Keratinocyte (primary cell): ENCODE measurements at regions not wholly inside any gene's neighbourhood (a gene's known extent, or its start where the extent isn't known, plus 50 kb on each side); places are given as distances from the start of the nearest gene placed in this dataset.

Source experiments
- DNase-seq: peaks from one replicate; pipeline ENCODE4 v3.0.0-alpha.2; 2011; ENCODE audit warnings: low read depth, missing footprints, low spot score
- FAIRE-seq: peaks from 2 replicates; lab custom pipeline; 2011; peaks lifted over from hg19 to GRCh38; lab: Jason Lieb, UNC
- H2AFZ ChIP-seq: 2 replicates; pipeline ENCODE4 v1.6.0; 2012; ENCODE audit warnings: low read length, control low read depth, inconsistent platforms; ENCODE audit not compliant: control insufficient read depth
- H3K27ac ChIP-seq: 2 replicates; pipeline ENCODE4 v1.5.1; 2011; ENCODE audit warnings: low read length; ENCODE audit not compliant: control insufficient read depth, insufficient read depth
- H3K27me3 ChIP-seq: 3 replicates; pipeline ENCODE4 v1.6.0; 2011; ENCODE audit warnings: low read length; ENCODE audit not compliant: control insufficient read depth, insufficient read depth; ENCODE audit errors: extremely low read depth
- H3K36me3 ChIP-seq, 2 experiments: 2 replicates in 1 of 2; 3 replicates in 1 of 2; pipeline ENCODE4 v1.5.1; 2011; ENCODE audit warnings: low read length in 2 of 2, mild to moderate bottlenecking in 1 of 2; ENCODE audit not compliant: control insufficient read depth in 2 of 2, insufficient read depth in 2 of 2; ENCODE audit errors: extremely low read depth in 1 of 2
- H3K4me1 ChIP-seq: 3 replicates; pipeline ENCODE4 v1.5.1; 2011; ENCODE audit warnings: low read length; ENCODE audit not compliant: control insufficient read depth, insufficient read depth; ENCODE audit errors: extremely low read depth
- H3K4me2 ChIP-seq: 3 replicates; pipeline ENCODE4 v1.6.0; 2011; ENCODE audit warnings: low read depth, low read length; ENCODE audit not compliant: control insufficient read depth, insufficient read depth; ENCODE audit errors: extremely low read depth
- H3K4me3 ChIP-seq, 3 experiments: fragments of 200-600 bp in 1 of 3; sonication (generic) in 1 of 3; 2 replicates in 2 of 3; 3 replicates in 1 of 3; pipeline ENCODE4 v1.5.1; 2011 to 2016; ENCODE audit warnings: low read length in 3 of 3, mild to moderate bottlenecking in 3 of 3, control low read depth in 2 of 3, inconsistent platforms in 1 of 3, low read depth in 1 of 3, mixed read lengths in 1 of 3, mixed run types in 1 of 3, moderate library complexity in 1 of 3; ENCODE audit not compliant: control insufficient read depth in 2 of 3, insufficient read depth in 2 of 3; ENCODE audit errors: extremely low read depth in 1 of 3
- H3K79me2 ChIP-seq: 2 replicates; pipeline ENCODE4 v1.6.0; 2012; ENCODE audit warnings: low read length; ENCODE audit not compliant: control insufficient read depth, insufficient read depth
- H3K9ac ChIP-seq: 3 replicates; pipeline ENCODE4 v1.6.0; 2011; ENCODE audit warnings: low read length; ENCODE audit not compliant: control insufficient read depth, insufficient read depth; ENCODE audit errors: extremely low read depth
- H3K9me1 ChIP-seq: 3 replicates; pipeline ENCODE4 v1.6.0; 2011; ENCODE audit warnings: low read length; ENCODE audit not compliant: control insufficient read depth, insufficient read depth; ENCODE audit errors: extremely low read depth
- H3K9me3 ChIP-seq: 2 replicates; pipeline ENCODE4 v1.5.1; 2012; ENCODE audit warnings: low read depth, low read length; ENCODE audit not compliant: control insufficient read depth
- H4K20me1 ChIP-seq: 3 replicates; pipeline ENCODE4 v1.6.0; 2011; ENCODE audit warnings: low read length; ENCODE audit not compliant: control insufficient read depth, insufficient read depth; ENCODE audit errors: extremely low read depth
- CTCF ChIP-seq, 3 experiments: IDR thresholded peaks in 1 of 3; conservative IDR thresholded peaks in 1 of 3; optimal IDR thresholded peaks in 1 of 3; 2 replicates in 2 of 3; 3 replicates in 1 of 3; pipeline versions ENCODE3 to v1.5.1; 2011; ENCODE audit warnings: low read length in 3 of 3, mild to moderate bottlenecking in 3 of 3, moderate library complexity in 2 of 3, control low read depth in 1 of 3, inconsistent platforms in 1 of 3; ENCODE audit not compliant: insufficient read depth in 2 of 3; ENCODE audit errors: extremely low read depth in 1 of 3
- EZH2 ChIP-seq: IDR thresholded peaks from one replicate; pipeline ENCODE4 v1.6.1; 2012; ENCODE audit warnings: inconsistent platforms, mild to moderate bottlenecking, low read length, moderate library complexity
- dilution Hi-C: fragments of 300-500 bp; cut with MboI; formaldehyde crosslinking; loops from one replicate; pipeline ENCODE4 v1.7.0; 2020; ENCODE audit warnings: low sequenced_read_pairs; ENCODE audit not compliant: extremely low pct_ligation_motif_present

DNA sequence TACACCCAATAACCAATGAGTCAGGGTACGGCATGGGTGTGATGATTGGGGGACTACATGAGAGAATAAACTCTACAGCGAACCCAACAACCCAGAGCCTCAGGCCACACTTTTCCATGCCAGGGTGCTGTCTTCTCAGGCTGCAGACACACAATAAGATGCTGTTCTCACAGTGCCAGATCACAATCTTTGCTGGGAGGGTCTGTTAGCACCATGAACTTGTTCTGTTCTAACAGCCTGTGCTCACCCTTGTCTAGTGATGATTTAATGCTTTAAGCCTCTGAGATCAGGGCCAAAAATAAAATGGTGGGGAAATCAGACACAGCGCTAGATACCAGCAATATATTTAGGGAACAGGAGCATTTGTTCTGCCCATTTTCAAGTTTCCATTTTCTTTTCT lies 621.9 kb upstream of the TBX3 start:
- Histone ChIP-seq H4K20me1 (no peaks in the 10 kb centered on the region), H3K4me2 (no peak overlapping the region), H3K9me1 (no peaks in the 10 kb centered on the region), H3K4me3 (no peak overlapping the region), H3K9me3 (no peaks in the 10 kb centered on the region), H3K9ac (no peak overlapping the region), H3K4me1 (no peaks in the 10 kb centered on the region), H2AFZ (no peak overlapping the region), H3K27me3 (no peaks in the 10 kb centered on the region), H3K79me2 (no peaks in the 10 kb centered on the region), H3K36me3 (no peaks in the 10 kb centered on the region), H3K27ac (no peak overlapping the region)
- FAIRE-seq = no peak
- dilution Hi-C loops = no loop called here
- no peak for DNase-seq
- TF ChIP-seq CTCF (optimal IDR thresholded peaks at IDR 0.05 in 1 of 3, IDR thresholded peaks at IDR 0.05 in 1 of 3, conservative IDR thresholded peaks at IDR 0.05 in 1 of 3; ENCODE audit: extremely low read depth in 1 of 3, insufficient read depth in 2 of 3, low read length in 3 of 3) (no peak), EZH2 (no peak)

- dilution Hi-C loops = no loop called here
- no peak for FAIRE-seq
- H3K4me3 ChIP-seq = no peak overlapping the region
Observed at GRCh38 chr12:115305275-115305674, 621.3 kb upstream of the TBX3 start.

More at GRCh38 chr12:115305275-115305674, 621.3 kb upstream of the TBX3 start:
- no peak overlapping the region for H3K4me2 ChIP-seq
- H3K9ac ChIP-seq = no peak overlapping the region
- no peak for DNase-seq
- H3K4me1 ChIP-seq = no peaks in the 10 kb centered on the region
- no peaks in the 10 kb centered on the region for H3K9me1 ChIP-seq
- H3K27ac ChIP-seq = no peak overlapping the region
- H3K27me3 ChIP-seq = no peaks in the 10 kb centered on the region
- no peaks in the 10 kb centered on the region for H4K20me1 ChIP-seq
- TF ChIP-seq EZH2 (no peak), CTCF (optimal IDR thresholded peaks at IDR 0.05 in 1 of 3, IDR thresholded peaks at IDR 0.05 in 1 of 3, conservative IDR thresholded peaks at IDR 0.05 in 1 of 3; ENCODE audit: extremely low read depth in 1 of 3, insufficient read depth in 2 of 3, low read length in 3 of 3) (no peak)
- no peaks in the 10 kb centered on the region for H3K79me2 ChIP-seq
- no peaks in the 10 kb centered on the region for H3K9me3 ChIP-seq
- no peak overlapping the region for H2AFZ ChIP-seq
- no peaks in the 10 kb centered on the region for H3K36me3 ChIP-seq
